GM12865 (cell line): ENCODE measurements at regions not wholly inside any gene's neighbourhood (a gene's known extent, or its start where the extent isn't known, plus 50 kb on each side); places are given as distances from the start of the nearest gene placed in this dataset.

Experiments used
- DNase-seq: peaks from one replicate; pipeline ENCODE4 v3.0.0; 2010; ENCODE audit warnings: low read depth
- H3K4me3 ChIP-seq: 2 replicates; pipeline ENCODE4 v1.5.1; 2011; ENCODE audit warnings: mild to moderate bottlenecking, low read depth, low read length, control low read depth
- CTCF ChIP-seq: IDR thresholded peaks from 2 replicates; pipeline ENCODE4 v1.5.1; 2011; ENCODE audit warnings: low read length, control low read depth, low read depth, inconsistent platforms; ENCODE audit not compliant: insufficient read depth; ENCODE audit errors: missing control alignments

- no peak for TF ChIP-seq CTCF
- no peak overlapping the region for H3K4me3 ChIP-seq
- DNase-seq = no peak
These were observed 62.9 kb downstream of the NHLRC3 start for GRCh38 chr13:39100996-39101738.

- DNase-seq = no peak
- H3K4me3 ChIP-seq = no peak overlapping the region
- no peak for TF ChIP-seq CTCF
These were observed 64.8 kb downstream of the NHLRC3 start for GRCh38 chr13:39102981-39103490.

GRCh38 chr13:39105110-39105509, 66.9 kb downstream of the NHLRC3 start:
- no peak overlapping the region for H3K4me3 ChIP-seq
- TF ChIP-seq CTCF = no peak
- no peak for DNase-seq

- DNase-seq = no peak
- TF ChIP-seq CTCF = no peak
These were observed 68.2 kb downstream of the NHLRC3 start for GRCh38 chr13:39106216-39107005.

GRCh38 chr13:39107561-39107960, 69.3 kb downstream of the NHLRC3 start:
- TF ChIP-seq CTCF = no peak

More at GRCh38 chr13:39106216-39107005, 68.2 kb downstream of the NHLRC3 start:
- H3K4me3 ChIP-seq = no peak overlapping the region

GRCh38 chr13:39108783-39109182, 70.5 kb downstream of the NHLRC3 start:
- no peak overlapping the region for H3K4me3 ChIP-seq
- DNase-seq = no peak
- no peak for TF ChIP-seq CTCF

More at GRCh38 chr13:39107561-39107960, 69.3 kb downstream of the NHLRC3 start:
- DNase-seq = no peak
- no peak overlapping the region for H3K4me3 ChIP-seq
